CD4-positive, alpha-beta T cell (primary cell): ENCODE measurements at regions not wholly inside any gene's neighbourhood (a gene's known extent, or its start where the extent isn't known, plus 50 kb on each side); places are given as distances from the start of the nearest gene placed in this dataset.
"Not testable (repeated sequence)": the region's sequence is repeated elsewhere in the genome, so short reads cannot be mapped to it uniquely, and the experiment has no call there.

Experiments
- ATAC-seq: fragments of 200-7000 bp; cut with Tn5 transposase; one replicate; pipeline ENCODE4 v1.10.0; 2022; ENCODE audit warnings: mild to moderate bottlenecking; ENCODE audit not compliant: poor library complexity
- CTCF ChIA-PET: fragments of 350-600 bp; sonication (Branson Sonifier 250); formaldehyde crosslinking; loops from one replicate; lab custom pipeline; 2021; ENCODE audit warnings: antibody characterized with exemption, inconsistent platforms; lab: Charles Lee
- POLR2A ChIA-PET: fragments of 350-600 bp; sonication (Branson Sonifier 250); formaldehyde crosslinking; loops from one replicate; lab custom pipeline; 2021; ENCODE audit warnings: antibody characterized with exemption, inconsistent platforms; lab: Charles Lee
- DNase-seq, 14 experiments: peaks; one replicate each; pipeline ENCODE4 v3.0.0-alpha.2; 2013 to 2020; ENCODE audit warnings: mixed read lengths in 2 of 14
- H3K27ac ChIP-seq, 2 donors: one replicate each; pipeline versions ENCODE4 v1.5.1 to v1.7.0; 2013; ENCODE audit warnings: low read length in 2 of 2, low read depth in 1 of 2, mild to moderate bottlenecking in 1 of 2
- H3K27me3 ChIP-seq, 2 experiments: 1 replicate in 1 of 2; 2 replicates in 1 of 2; pipeline versions ENCODE4 v1.6.1 to v1.7.0; 2013; ENCODE audit warnings: low read length in 2 of 2, control low read depth in 1 of 2, mild to moderate bottlenecking in 1 of 2, moderate library complexity in 1 of 2; ENCODE audit not compliant: insufficient read depth in 2 of 2, control insufficient read depth in 1 of 2
- H3K36me3 ChIP-seq: one replicate; pipeline ENCODE4 v1.6.1; 2013; ENCODE audit warnings: low read length, control low read depth; ENCODE audit not compliant: insufficient read depth
- H3K4me1 ChIP-seq: one replicate; pipeline ENCODE4 v1.6.1; 2013; ENCODE audit warnings: low read length, control low read depth; ENCODE audit not compliant: insufficient read depth
- H3K4me3 ChIP-seq: one replicate; pipeline ENCODE4 v1.5.1; 2013; ENCODE audit warnings: mild to moderate bottlenecking, low read length, moderate library complexity
- H3K9me3 ChIP-seq, 2 experiments: 1 replicate in 1 of 2; 2 replicates in 1 of 2; pipeline versions ENCODE4 v1.6.1 to v1.7.0; 2013; ENCODE audit warnings: low read length in 2 of 2, mild to moderate bottlenecking in 2 of 2, control low read depth in 1 of 2, moderate library complexity in 1 of 2; ENCODE audit not compliant: control insufficient read depth in 1 of 2, insufficient read depth in 1 of 2
- H3K27ac Mint-ChIP-seq: one replicate; pipeline ENCODE4 v1.8.0; 2020; ENCODE audit warnings: mixed read lengths
- H3K27me3 Mint-ChIP-seq: one replicate; pipeline ENCODE4 v1.8.0; 2021; ENCODE audit warnings: mixed read lengths
- H3K36me3 Mint-ChIP-seq: one replicate; pipeline ENCODE4 v1.8.0; 2021; ENCODE audit warnings: low read depth, mixed read lengths
- H3K4me1 Mint-ChIP-seq: one replicate; pipeline ENCODE4 v1.8.0; 2021; ENCODE audit warnings: low read depth, mixed read lengths
- H3K4me3 Mint-ChIP-seq: one replicate; pipeline ENCODE4 v1.8.0; 2020; ENCODE audit warnings: mild to moderate bottlenecking, mixed read lengths
- H3K9me3 Mint-ChIP-seq: one replicate; pipeline ENCODE4 v1.8.0; 2020; ENCODE audit warnings: mixed read lengths
- CTCF ChIP-seq: fragments of 200-600 bp; IDR thresholded peaks from one replicate; pipeline ENCODE4 v1.8.0; 2022; ENCODE audit warnings: antibody characterized with exemption, mild to moderate bottlenecking
- intact Hi-C, 2 experiments: fragments of 100-400 bp; cut with DNase I in 1 of 2; cut with micrococcal nuclease in 1 of 2; formaldehyde crosslinking; loops; one replicate each; pipeline versions ENCODE4 v1.15.1 to v1.9.0; 2023 to 2025; cut with DNase I, micrococcal nuclease

GRCh38 chr10:32187686-32188085, 131.5 kb upstream of the KIF5B start:
- Histone ChIP-seq H3K9me3 (no peaks in the 10 kb centered on the region), H3K27me3 (no peaks in the 10 kb centered on the region), H3K4me3 (no peak overlapping the region), H3K27ac (no peak overlapping the region), H3K4me1 (no peaks in the 10 kb centered on the region), H3K36me3 (no peaks in the 10 kb centered on the region)
- intact Hi-C loops, result loop anchor here in 1 of 2 experiments (5.0 kb wide), 1 partner anchor 820 kb away; no protein-coding TSS in a partner anchor
- no peak overlapping the region for H3K27ac Mint-ChIP-seq
- H3K4me1 Mint-ChIP-seq, result peaks cover 4% of the 10 kb centered on the region
- ChIA-PET POLR2A (no interaction called here), CTCF (no interaction called here)
- no peaks in the 10 kb centered on the region for H3K36me3 Mint-ChIP-seq
- DNase-seq, result no peak
- peaks cover 6% of the 10 kb centered on the region for H3K27me3 Mint-ChIP-seq
- no peaks in the 10 kb centered on the region for H3K9me3 Mint-ChIP-seq
- no peak for ATAC-seq
- TF ChIP-seq CTCF, result no peak
- H3K4me3 Mint-ChIP-seq, result no peak overlapping the region

GRCh38 chr10:32183652-32184051, 127.4 kb upstream of the KIF5B start:
- POLR2A ChIA-PET, intact Hi-C loops, H3K36me3 Mint-ChIP-seq, DNase-seq, H3K9me3 Mint-ChIP-seq, H3K27ac Mint-ChIP-seq, H3K27ac ChIP-seq, H3K4me3 ChIP-seq, H3K27me3 Mint-ChIP-seq, H3K9me3 ChIP-seq, H3K4me1 ChIP-seq, H3K27me3 ChIP-seq, CTCF ChIA-PET, H3K4me1 Mint-ChIP-seq, H3K36me3 ChIP-seq, ATAC-seq, H3K4me3 Mint-ChIP-seq: not testable (repeated sequence)

- no peak overlapping the region for H3K4me3 ChIP-seq
- no peak overlapping the region for H3K27ac ChIP-seq
- no peak for ATAC-seq
- no peak for DNase-seq
- Mint-ChIP-seq H3K27me3 (peaks cover 6% of the 10 kb centered on the region), H3K9me3 (no peaks in the 10 kb centered on the region), H3K4me3 (no peak overlapping the region), H3K27ac (no peak overlapping the region), H3K36me3 (no peaks in the 10 kb centered on the region), H3K4me1 (no peaks in the 10 kb centered on the region)
- POLR2A ChIA-PET, result no interaction called here
- no peaks in the 10 kb centered on the region for H3K27me3 ChIP-seq
- CTCF ChIA-PET, result no interaction called here
- H3K4me1 ChIP-seq, result no peaks in the 10 kb centered on the region
- no peaks in the 10 kb centered on the region for H3K9me3 ChIP-seq
- no peaks in the 10 kb centered on the region for H3K36me3 ChIP-seq
- intact Hi-C loops, result no loop called here
- no peak for TF ChIP-seq CTCF
Observed at GRCh38 chr10:32182476-32182875, 126.3 kb upstream of the KIF5B start.
